SHP77 treated with DMSO at 0.1 percent for 48 hours (cell line): ENCODE measurements at regions not wholly inside any gene's neighbourhood (a gene's known extent, or its start where the extent isn't known, plus 50 kb on each side); places are given as distances from the start of the nearest gene placed in this dataset.

Experiments used
- DNase-seq: peaks from one replicate; lab custom pipeline; 2025; lab: John Stamatoyannopoulos, UW

- no peak for DNase-seq
Measured at GRCh38 chr13:36493046-36493445, 60.8 kb downstream of the CCNA1 start.

- no peak for DNase-seq
Measured at GRCh38 chr13:36495431-36495830, 63.1 kb downstream of the CCNA1 start.

- DNase-seq: no peak
Measured at GRCh38 chr13:36509369-36509768, 77.1 kb downstream of the CCNA1 start.

- DNase-seq: no peak
Measured at GRCh38 chr13:36512771-36513170, 80.5 kb downstream of the CCNA1 start.

- no peak for DNase-seq
Measured at GRCh38 chr13:36513266-36513665, 81.0 kb downstream of the CCNA1 start.

- no peak for DNase-seq
Measured at GRCh38 chr13:36515466-36515865, 83.2 kb downstream of the CCNA1 start.

- no peak for DNase-seq
Measured at GRCh38 chr13:36516225-36516624, 83.9 kb downstream of the CCNA1 start.

- no peak for DNase-seq
Measured at GRCh38 chr13:36518707-36519106, 86.4 kb downstream of the CCNA1 start.

- no peak for DNase-seq
Measured at GRCh38 chr13:36519432-36519831, 87.1 kb downstream of the CCNA1 start.

- no peak for DNase-seq
Measured at GRCh38 chr13:36520111-36520510, 87.8 kb downstream of the CCNA1 start.

- no peak for DNase-seq
Measured at GRCh38 chr13:36526897-36527296, 94.6 kb downstream of the CCNA1 start.

- peak; percentile 19 for DNase-seq
Measured at GRCh38 chr13:36528105-36528504, 95.8 kb downstream of the CCNA1 start.

GRCh38 chr13:36530050-36530789 lies 97.9 kb downstream of the CCNA1 start:
- DNase-seq: no peak

- no peak for DNase-seq
Measured at GRCh38 chr13:36530861-36531590, 98.7 kb downstream of the CCNA1 start.

GRCh38 chr13:36531746-36532486 lies 99.6 kb downstream of the CCNA1 start:
- no peak for DNase-seq

- DNase-seq: peak; percentile 82
Measured at GRCh38 chr13:36533806-36534205, 101.5 kb downstream of the CCNA1 start.

GRCh38 chr13:36536546-36536945 lies 104.3 kb downstream of the CCNA1 start:
- DNase-seq: peak; percentile 98

- peak; percentile 91 for DNase-seq
Measured at GRCh38 chr13:36543671-36544070, 111.4 kb downstream of the CCNA1 start.

- DNase-seq: peak; percentile 40
Measured at GRCh38 chr13:36548129-36548528, 115.8 kb downstream of the CCNA1 start.

- no peak for DNase-seq
Measured at GRCh38 chr13:36549126-36549702, 116.9 kb downstream of the CCNA1 start.

GRCh38 chr13:36549755-36550154 lies 117.5 kb downstream of the CCNA1 start:
- no peak for DNase-seq

- no peak for DNase-seq
Measured at GRCh38 chr13:36550177-36550576, 117.9 kb downstream of the CCNA1 start.
